Activated CD4-positive, alpha-beta memory T cell treated with anti-CD3 and anti-CD28 coated beads for 36 hours (primary cell): ENCODE measurements at regions not wholly inside any gene's neighbourhood (a gene's known extent, or its start where the extent isn't known, plus 50 kb on each side); places are given as distances from the start of the nearest gene placed in this dataset.

ENCODE experiments used
- CTCF ChIA-PET: fragments of 350-600 bp; sonication (Branson Sonifier 250); formaldehyde crosslinking; loops from one replicate; lab custom pipeline; 2021; ENCODE audit warnings: antibody characterized with exemption, inconsistent platforms; lab: Charles Lee
- POLR2A ChIA-PET: fragments of 350-600 bp; sonication (Branson Sonifier 250); formaldehyde crosslinking; loops from one replicate; lab custom pipeline; 2021; ENCODE audit warnings: antibody characterized with exemption; lab: Charles Lee
- DNase-seq: peaks from one replicate; pipeline ENCODE4 v3.0.0-alpha.2; 2020
- H3K27ac Mint-ChIP-seq: one replicate; pipeline ENCODE4 v1.8.0; 2021; ENCODE audit warnings: mixed read lengths
- H3K27me3 Mint-ChIP-seq: one replicate; pipeline ENCODE4 v1.8.0; 2021; ENCODE audit warnings: mixed read lengths
- H3K36me3 Mint-ChIP-seq: one replicate; pipeline ENCODE4 v1.8.0; 2021; ENCODE audit warnings: mixed read lengths
- H3K4me1 Mint-ChIP-seq: one replicate; pipeline ENCODE4 v1.8.0; 2021; ENCODE audit warnings: low read depth, mixed read lengths
- H3K4me3 Mint-ChIP-seq: one replicate; pipeline ENCODE4 v1.8.0; 2021; ENCODE audit warnings: mild to moderate bottlenecking, mixed read lengths
- H3K9me3 Mint-ChIP-seq: one replicate; pipeline ENCODE4 v1.8.0; 2021; ENCODE audit warnings: mixed read lengths
- intact Hi-C: fragments of 100-400 bp; cut with micrococcal nuclease; formaldehyde crosslinking; loops from one replicate; pipeline ENCODE4 v1.15.1; 2023

- Mint-ChIP-seq H3K27me3 (peaks cover 33% of the 10 kb centered on the region), H3K9me3 (no peaks in the 10 kb centered on the region), H3K27ac (no peak overlapping the region), H3K4me1 (peaks cover 6% of the 10 kb centered on the region), H3K36me3 (no peaks in the 10 kb centered on the region), H3K4me3 (no peak overlapping the region)
- no peak for DNase-seq
- CTCF ChIA-PET, result no interaction called here
- intact Hi-C loops, result no loop called here
- POLR2A ChIA-PET, result no interaction called here
Measured at GRCh38 chr15:96037584-96037983, 292.9 kb upstream of the NR2F2 start.

- Mint-ChIP-seq H3K4me3 (no peak overlapping the region), H3K4me1 (peaks cover 6% of the 10 kb centered on the region), H3K27me3 (peaks cover 33% of the 10 kb centered on the region), H3K9me3 (no peaks in the 10 kb centered on the region), H3K27ac (no peak overlapping the region), H3K36me3 (no peaks in the 10 kb centered on the region)
- intact Hi-C loops, result no loop called here
- POLR2A ChIA-PET, result no interaction called here
- no peak for DNase-seq
- CTCF ChIA-PET, result no interaction called here
Measured at GRCh38 chr15:96038131-96038530, 292.4 kb upstream of the NR2F2 start.

GRCh38 chr15:96038650-96039049 is 291.9 kb upstream of the NR2F2 start:
- peaks cover 30% of the 10 kb centered on the region for H3K27me3 Mint-ChIP-seq

GRCh38 chr15:96041982-96042733 is 288.3 kb upstream of the NR2F2 start:
- DNase-seq, result no peak
- Mint-ChIP-seq H3K4me3 (no peak overlapping the region), H3K9me3 (no peaks in the 10 kb centered on the region), H3K27me3 (peaks cover 19% of the 10 kb centered on the region), H3K4me1 (peaks cover 4% of the 10 kb centered on the region), H3K27ac (no peak overlapping the region), H3K36me3 (no peaks in the 10 kb centered on the region)
- intact Hi-C loops, result no loop called here
- CTCF ChIA-PET, result no interaction called here
- POLR2A ChIA-PET, result no interaction called here

More at GRCh38 chr15:96038650-96039049, 291.9 kb upstream of the NR2F2 start:
- peaks cover 6% of the 10 kb centered on the region for H3K4me1 Mint-ChIP-seq
- no peaks in the 10 kb centered on the region for H3K9me3 Mint-ChIP-seq
- H3K36me3 Mint-ChIP-seq, result no peaks in the 10 kb centered on the region
- intact Hi-C loops, result no loop called here
- no peak for DNase-seq
- CTCF ChIA-PET, result no interaction called here
- H3K4me3 Mint-ChIP-seq, result no peak overlapping the region
- POLR2A ChIA-PET, result no interaction called here
- H3K27ac Mint-ChIP-seq, result no peak overlapping the region

- ChIA-PET CTCF (no interaction called here), POLR2A (no interaction called here)
- Mint-ChIP-seq H3K4me3 (no peak overlapping the region), H3K27ac (no peak overlapping the region), H3K27me3 (peaks cover 17% of the 10 kb centered on the region), H3K4me1 (no peaks in the 10 kb centered on the region), H3K36me3 (no peaks in the 10 kb centered on the region), H3K9me3 (no peaks in the 10 kb centered on the region)
- DNase-seq, result no peak
- intact Hi-C loops, result no loop called here
Measured at GRCh38 chr15:96042734-96043224, 287.7 kb upstream of the NR2F2 start.

- CTCF ChIA-PET, result no interaction called here
- DNase-seq, result no peak
- Mint-ChIP-seq H3K4me3 (no peak overlapping the region), H3K9me3 (no peaks in the 10 kb centered on the region), H3K27ac (no peak overlapping the region), H3K36me3 (no peaks in the 10 kb centered on the region), H3K27me3 (peaks cover 11% of the 10 kb centered on the region), H3K4me1 (no peaks in the 10 kb centered on the region)
- POLR2A ChIA-PET, result no interaction called here
- intact Hi-C loops, result no loop called here
Measured at GRCh38 chr15:96043591-96044171, 286.8 kb upstream of the NR2F2 start.

GRCh38 chr15:96046620-96047240 is 283.8 kb upstream of the NR2F2 start:
- no peak for DNase-seq
- H3K4me3 Mint-ChIP-seq, result no peak overlapping the region
- H3K27ac Mint-ChIP-seq, result no peak overlapping the region
- H3K36me3 Mint-ChIP-seq, result no peaks in the 10 kb centered on the region
- peaks cover 8% of the 10 kb centered on the region for H3K27me3 Mint-ChIP-seq
- intact Hi-C loops, result no loop called here
- H3K9me3 Mint-ChIP-seq, result no peaks in the 10 kb centered on the region
- H3K4me1 Mint-ChIP-seq, result no peaks in the 10 kb centered on the region
- POLR2A ChIA-PET, result no interaction called here
- CTCF ChIA-PET, result no interaction called here

GRCh38 chr15:96047255-96047931 is 283.1 kb upstream of the NR2F2 start:
- no peak for DNase-seq
- intact Hi-C loops, result no loop called here
- Mint-ChIP-seq H3K4me3 (no peak overlapping the region), H3K27me3 (peaks cover 11% of the 10 kb centered on the region), H3K27ac (no peak overlapping the region), H3K36me3 (no peaks in the 10 kb centered on the region), H3K9me3 (no peaks in the 10 kb centered on the region), H3K4me1 (no peaks in the 10 kb centered on the region)
- CTCF ChIA-PET, result no interaction called here
- POLR2A ChIA-PET, result no interaction called here

- CTCF ChIA-PET, result no interaction called here
- Mint-ChIP-seq H3K27me3 (peaks cover 21% of the 10 kb centered on the region), H3K4me1 (peaks cover 3% of the 10 kb centered on the region), H3K27ac (no peak overlapping the region), H3K9me3 (no peaks in the 10 kb centered on the region), H3K4me3 (no peak overlapping the region), H3K36me3 (no peaks in the 10 kb centered on the region)
- POLR2A ChIA-PET, result no interaction called here
- intact Hi-C loops, result no loop called here
- no peak for DNase-seq
Measured at GRCh38 chr15:96049323-96049722, 281.2 kb upstream of the NR2F2 start.

GRCh38 chr15:96049766-96050165 is 280.7 kb upstream of the NR2F2 start:
- POLR2A ChIA-PET, result no interaction called here
- Mint-ChIP-seq H3K9me3 (no peaks in the 10 kb centered on the region), H3K36me3 (no peaks in the 10 kb centered on the region), H3K27me3 (peaks cover 23% of the 10 kb centered on the region), H3K27ac (no peak overlapping the region), H3K4me3 (no peak overlapping the region), H3K4me1 (peaks cover 3% of the 10 kb centered on the region)
- CTCF ChIA-PET, result no interaction called here
- intact Hi-C loops, result no loop called here
- DNase-seq, result no peak

GRCh38 chr15:96051598-96051997 is 278.9 kb upstream of the NR2F2 start:
- no peak overlapping the region for H3K27ac Mint-ChIP-seq
- CTCF ChIA-PET, result no interaction called here
- H3K9me3 Mint-ChIP-seq, result no peaks in the 10 kb centered on the region
- no peaks in the 10 kb centered on the region for H3K36me3 Mint-ChIP-seq
- POLR2A ChIA-PET, result no interaction called here
- H3K27me3 Mint-ChIP-seq, result peaks cover 25% of the 10 kb centered on the region
- intact Hi-C loops, result no loop called here
- no peak overlapping the region for H3K4me3 Mint-ChIP-seq
- DNase-seq, result no peak
- H3K4me1 Mint-ChIP-seq, result peaks cover 3% of the 10 kb centered on the region

GRCh38 chr15:96052154-96052553 is 278.3 kb upstream of the NR2F2 start:
- Mint-ChIP-seq H3K4me1 (peaks cover 3% of the 10 kb centered on the region), H3K4me3 (no peak overlapping the region), H3K36me3 (no peaks in the 10 kb centered on the region), H3K27me3 (peaks cover 25% of the 10 kb centered on the region), H3K27ac (no peak overlapping the region), H3K9me3 (no peaks in the 10 kb centered on the region)
- CTCF ChIA-PET, result no interaction called here
- no peak for DNase-seq
- intact Hi-C loops, result no loop called here
- POLR2A ChIA-PET, result no interaction called here
